Cardiac fibroblast (primary cell): ENCODE measurements at regions not wholly inside any gene's neighbourhood (a gene's known extent, or its start where the extent isn't known, plus 50 kb on each side); places are given as distances from the start of the nearest gene placed in this dataset.
A peak's percentile ranks its signal among the peaks of the same experiment; 100 is the strongest.

Experiments
- DNase-seq, 2 donors: peaks; one replicate each; pipeline versions ENCODE4 v3.0.0 to v3.0.0-alpha.2; 2010; ENCODE audit warnings: low read depth in 2 of 2
- H3K4me3 ChIP-seq, 2 donors: replicated peaks in 1 of 2; 1 replicate in 1 of 2; 2 replicates in 1 of 2; pipeline ENCODE4 v1.5.1; 2011; ENCODE audit warnings: low read depth in 2 of 2, low read length in 2 of 2, mild to moderate bottlenecking in 2 of 2, moderate library complexity in 1 of 2
- TF ChIP-seq, protein P1 (sequence below): IDR thresholded peaks from one replicate; pipeline ENCODE4 v1.5.1; 2011; ENCODE audit warnings: low read depth, mild to moderate bottlenecking, low read length, inconsistent platforms

DNA sequence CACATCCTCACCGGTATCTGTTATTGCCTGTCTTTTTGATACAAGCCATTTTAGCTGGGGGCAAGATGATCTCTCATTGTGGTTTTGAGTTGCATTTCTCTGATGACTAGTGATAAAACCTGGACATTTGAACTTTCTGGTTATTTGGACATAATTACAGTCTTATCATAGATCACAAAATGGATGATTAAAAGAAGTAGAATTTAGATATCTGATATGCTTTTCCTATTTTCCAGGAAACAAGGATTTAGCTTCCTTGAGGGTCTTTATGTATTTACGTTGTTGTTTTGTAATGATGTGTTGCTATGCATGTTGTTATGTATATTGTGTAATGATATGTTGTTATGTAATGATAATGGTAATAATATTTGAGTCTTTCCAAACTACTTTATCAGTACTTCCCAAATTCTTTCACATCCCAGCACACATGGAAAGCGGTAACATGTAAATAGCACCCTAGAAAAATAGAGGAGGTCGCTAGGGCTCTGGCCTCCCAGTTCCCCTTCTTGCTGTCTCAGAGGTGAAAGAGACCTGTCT, 53.8 kb downstream of the GJD2 start:
- TF ChIP-seq, protein P1, sequence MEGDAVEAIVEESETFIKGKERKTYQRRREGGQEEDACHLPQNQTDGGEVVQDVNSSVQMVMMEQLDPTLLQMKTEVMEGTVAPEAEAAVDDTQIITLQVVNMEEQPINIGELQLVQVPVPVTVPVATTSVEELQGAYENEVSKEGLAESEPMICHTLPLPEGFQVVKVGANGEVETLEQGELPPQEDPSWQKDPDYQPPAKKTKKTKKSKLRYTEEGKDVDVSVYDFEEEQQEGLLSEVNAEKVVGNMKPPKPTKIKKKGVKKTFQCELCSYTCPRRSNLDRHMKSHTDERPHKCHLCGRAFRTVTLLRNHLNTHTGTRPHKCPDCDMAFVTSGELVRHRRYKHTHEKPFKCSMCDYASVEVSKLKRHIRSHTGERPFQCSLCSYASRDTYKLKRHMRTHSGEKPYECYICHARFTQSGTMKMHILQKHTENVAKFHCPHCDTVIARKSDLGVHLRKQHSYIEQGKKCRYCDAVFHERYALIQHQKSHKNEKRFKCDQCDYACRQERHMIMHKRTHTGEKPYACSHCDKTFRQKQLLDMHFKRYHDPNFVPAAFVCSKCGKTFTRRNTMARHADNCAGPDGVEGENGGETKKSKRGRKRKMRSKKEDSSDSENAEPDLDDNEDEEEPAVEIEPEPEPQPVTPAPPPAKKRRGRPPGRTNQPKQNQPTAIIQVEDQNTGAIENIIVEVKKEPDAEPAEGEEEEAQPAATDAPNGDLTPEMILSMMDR, result no peak
- DNase-seq, result no peak
- no peak overlapping the region for H3K4me3 ChIP-seq

DNA sequence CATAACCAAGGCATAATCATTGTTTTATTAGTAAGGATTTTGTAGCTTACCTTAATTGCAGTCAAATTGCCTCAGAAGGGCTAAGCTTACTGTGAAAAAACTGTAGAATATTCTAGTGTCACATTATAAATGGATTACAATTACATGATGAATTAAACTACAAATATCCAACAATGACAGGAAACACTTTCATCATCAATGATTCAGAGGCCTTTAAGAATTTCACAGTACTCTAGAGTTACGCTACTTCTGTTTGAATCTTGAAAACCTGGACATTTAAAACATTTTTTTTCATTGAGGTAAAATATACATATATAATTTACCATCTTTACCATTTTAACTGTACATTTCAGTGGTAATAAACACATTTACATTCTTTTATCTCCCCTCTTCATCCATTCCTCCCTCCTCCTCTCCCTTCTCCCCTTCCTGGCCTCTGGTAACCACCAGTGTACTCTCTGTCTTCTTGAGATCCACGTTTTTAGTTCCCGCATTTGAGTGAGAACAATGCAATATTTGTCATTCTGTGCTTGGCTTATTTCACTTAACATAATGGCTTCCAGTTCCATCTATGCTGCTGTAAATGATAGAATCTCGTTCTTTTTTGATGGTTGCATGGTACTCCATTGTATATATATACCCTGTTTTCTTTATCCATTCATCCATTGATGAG, 54.7 kb downstream of the GJD2 start:
- TF ChIP-seq, protein P1, result no peak
- no peak overlapping the region for H3K4me3 ChIP-seq
- DNase-seq, result peak; percentile 2 to 77

DNA sequence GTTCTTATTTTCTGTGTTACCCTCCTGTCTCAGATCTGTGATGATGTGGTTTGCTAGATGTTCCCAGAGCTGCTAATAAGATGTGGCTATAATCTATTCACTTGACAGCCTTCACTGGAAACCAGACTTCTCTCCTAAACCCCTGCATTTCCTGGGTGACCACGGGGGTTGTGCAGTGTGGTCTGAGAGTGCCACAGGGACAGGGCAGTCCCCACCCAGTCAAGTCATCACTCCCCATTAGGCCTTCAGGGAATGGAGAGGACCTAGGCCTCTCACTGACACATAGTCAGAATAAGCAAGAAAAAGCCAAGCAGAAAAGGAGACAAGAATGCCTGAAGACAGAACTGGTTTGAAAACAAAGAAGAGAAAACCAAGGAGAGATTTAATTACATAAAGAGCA, 58.3 kb downstream of the GJD2 start:
- H3K4me3 ChIP-seq, result no peak overlapping the region
- TF ChIP-seq, protein P1, result no peak
- no peak for DNase-seq

DNA sequence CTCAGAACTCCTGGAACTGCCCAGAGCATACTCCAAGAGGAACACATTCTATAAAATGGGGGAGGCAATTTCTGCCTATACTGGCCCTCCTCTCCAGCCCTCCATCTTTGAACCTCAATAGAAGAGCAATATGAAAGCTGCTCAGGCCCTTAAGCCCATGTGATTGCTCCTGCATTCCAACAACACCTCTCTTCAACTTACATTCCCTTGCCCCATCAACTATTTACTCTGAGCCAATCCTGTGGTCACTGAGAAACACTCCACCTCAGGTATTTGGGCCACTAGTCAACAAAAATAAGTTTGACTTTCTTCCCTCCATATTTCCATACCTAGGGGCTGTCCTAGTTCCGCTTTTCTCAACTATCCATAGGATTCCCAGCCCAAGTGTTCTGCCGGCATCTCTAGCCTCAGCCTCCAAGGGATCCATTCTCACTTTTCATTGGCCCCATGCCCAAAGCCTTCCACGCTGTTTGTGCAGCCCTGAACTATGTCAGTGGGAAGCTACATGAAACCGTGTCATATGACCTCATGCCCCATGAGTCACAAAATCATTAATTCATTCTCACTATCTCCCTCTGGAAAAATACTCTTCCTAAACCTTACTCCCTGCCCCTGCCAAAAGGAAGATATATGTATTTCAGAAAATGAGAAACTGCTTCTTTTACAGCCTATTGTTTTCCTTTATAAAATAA, 61.6 kb downstream of the GJD2 start:
- peak in 1 of 2 donors; percentile 61 for DNase-seq

DNA sequence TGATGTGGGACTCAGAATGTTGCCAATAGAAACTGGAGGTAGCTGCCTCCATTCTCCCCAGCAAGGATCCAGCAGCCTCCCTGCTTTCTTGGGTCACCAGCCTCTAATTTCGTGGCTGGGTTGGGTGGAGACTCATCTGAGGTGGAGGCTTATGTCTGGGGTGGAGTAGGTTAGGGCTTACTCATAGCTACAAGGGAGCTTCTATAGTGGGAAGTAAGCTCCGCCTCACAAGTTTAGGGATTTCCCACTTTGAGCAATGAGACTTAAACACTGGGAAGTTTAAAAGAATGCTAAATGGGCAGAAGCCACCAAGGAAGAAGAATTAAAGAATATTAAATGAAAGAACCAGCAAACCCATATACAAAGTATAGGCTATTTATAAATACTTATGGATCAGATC, 63.8 kb downstream of the GJD2 start:
- H3K4me3 ChIP-seq, result no peak overlapping the region
- DNase-seq, result peak in 1 of 2 donors; percentile 90
- TF ChIP-seq, protein P1, result no peak

More for the DNA sequence above, 61.6 kb downstream of the GJD2 start:
- no peak overlapping the region for H3K4me3 ChIP-seq
- TF ChIP-seq, protein P1, result no peak

DNA sequence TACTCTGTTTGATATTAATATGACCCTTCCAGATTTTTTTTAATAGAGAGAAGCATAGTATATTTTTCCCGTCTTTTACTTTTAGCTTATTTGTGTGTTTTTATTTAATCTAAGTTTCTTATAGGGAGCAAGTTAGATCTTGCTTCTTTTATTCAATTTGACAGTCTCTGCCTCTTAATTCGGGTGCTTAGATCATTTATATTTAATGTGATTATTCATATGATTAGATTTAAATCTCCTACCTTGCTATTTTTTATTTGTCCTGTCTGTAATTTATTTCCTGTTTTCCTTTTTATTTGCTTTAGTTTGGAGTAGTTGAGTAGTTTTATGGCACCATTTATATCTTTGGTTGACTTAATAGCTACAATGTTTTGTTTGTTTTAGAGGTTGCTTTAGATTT, 66.1 kb downstream of the GJD2 start:
- no peak overlapping the region for H3K4me3 ChIP-seq
- TF ChIP-seq, protein P1, result no peak
- no peak for DNase-seq
